ENCODE measurements at regions not wholly inside any gene's neighbourhood (a gene's known extent, or its start where the extent isn't known, plus 50 kb on each side); places are given as distances from the start of the nearest gene placed in this dataset.

GRCh38 chr3:13173186-13173585 lies 100.0 kb upstream of the IQSEC1 start:
- no peak for DNase-seq (ENCODE audit: low spot score)

DNA sequence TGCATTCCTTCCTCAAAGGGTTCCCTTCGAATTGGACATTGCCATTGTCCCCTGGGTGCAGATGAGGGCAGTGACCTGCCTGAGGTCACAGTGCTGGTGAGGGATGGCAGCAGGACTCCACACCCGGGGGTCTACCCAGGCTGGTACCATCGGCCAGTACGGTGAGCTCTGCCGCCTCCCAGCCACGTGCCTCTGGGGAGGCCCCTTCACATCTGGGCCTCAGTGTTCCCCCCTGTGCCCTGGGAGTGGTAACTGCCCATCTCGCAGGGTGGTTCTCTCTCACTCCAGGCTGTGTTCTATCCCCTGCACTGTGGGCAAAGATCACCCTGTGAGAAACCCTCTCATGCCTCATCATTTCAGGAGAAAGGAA lies 99.4 kb upstream of the IQSEC1 start:
- DNase-seq (ENCODE audit: low spot score): no peak

DNA sequence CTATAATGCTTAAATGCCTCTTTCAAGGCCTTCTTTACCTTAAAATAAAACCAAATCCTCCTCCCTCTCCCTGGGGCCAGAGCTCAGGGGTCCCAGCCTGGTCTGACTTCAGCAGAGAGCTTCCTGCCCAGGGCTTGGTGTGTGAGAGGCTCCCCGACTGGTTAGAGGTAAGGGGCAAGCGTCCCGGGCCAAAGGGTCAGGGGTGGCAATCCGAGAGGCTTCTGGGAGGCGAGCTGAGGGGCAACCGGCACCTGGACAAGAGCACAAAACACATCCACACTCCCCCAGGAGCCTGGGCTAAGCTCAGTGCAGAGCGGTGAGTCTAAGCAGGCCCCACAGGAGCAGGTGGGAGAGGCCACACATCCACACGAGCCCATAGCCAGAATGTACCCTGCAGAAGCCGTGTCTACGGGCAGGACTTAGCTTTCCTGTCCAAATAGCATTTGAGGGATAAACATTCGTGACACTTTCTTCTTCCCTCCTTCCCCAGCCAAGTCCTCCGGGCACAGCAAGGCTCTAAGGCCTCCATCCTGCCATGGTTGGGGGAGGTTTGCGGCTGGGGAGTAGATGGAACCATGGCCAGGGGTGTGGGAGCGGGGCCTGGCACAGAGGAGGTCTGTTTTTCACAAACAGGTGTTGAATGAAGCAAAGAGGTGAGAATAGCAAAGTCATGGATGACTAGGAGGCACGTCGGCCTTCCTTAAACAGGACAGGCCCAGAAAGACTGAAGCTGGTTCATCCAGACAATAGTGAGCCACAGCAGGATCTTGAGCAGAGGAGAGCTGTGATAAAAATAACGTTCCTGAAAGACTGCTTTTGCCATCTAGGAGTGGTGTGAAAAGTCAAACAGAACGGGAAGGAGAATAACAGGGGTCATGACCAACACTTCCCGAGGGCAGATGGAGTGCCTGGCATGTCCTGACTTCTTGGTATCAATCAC lies 98.7 kb upstream of the IQSEC1 start:
- DNase-seq (ENCODE audit: low spot score): no peak

GRCh38 chr3:13170317-13170716 lies 97.1 kb upstream of the IQSEC1 start:
- DNase-seq (ENCODE audit: low spot score): no peak

- no peak for DNase-seq (ENCODE audit: low spot score)
Observed at GRCh38 chr3:13168391-13168790, 95.2 kb upstream of the IQSEC1 start.

GRCh38 chr3:13167829-13168228 lies 94.6 kb upstream of the IQSEC1 start:
- DNase-seq (ENCODE audit: low spot score): no peak

DNA sequence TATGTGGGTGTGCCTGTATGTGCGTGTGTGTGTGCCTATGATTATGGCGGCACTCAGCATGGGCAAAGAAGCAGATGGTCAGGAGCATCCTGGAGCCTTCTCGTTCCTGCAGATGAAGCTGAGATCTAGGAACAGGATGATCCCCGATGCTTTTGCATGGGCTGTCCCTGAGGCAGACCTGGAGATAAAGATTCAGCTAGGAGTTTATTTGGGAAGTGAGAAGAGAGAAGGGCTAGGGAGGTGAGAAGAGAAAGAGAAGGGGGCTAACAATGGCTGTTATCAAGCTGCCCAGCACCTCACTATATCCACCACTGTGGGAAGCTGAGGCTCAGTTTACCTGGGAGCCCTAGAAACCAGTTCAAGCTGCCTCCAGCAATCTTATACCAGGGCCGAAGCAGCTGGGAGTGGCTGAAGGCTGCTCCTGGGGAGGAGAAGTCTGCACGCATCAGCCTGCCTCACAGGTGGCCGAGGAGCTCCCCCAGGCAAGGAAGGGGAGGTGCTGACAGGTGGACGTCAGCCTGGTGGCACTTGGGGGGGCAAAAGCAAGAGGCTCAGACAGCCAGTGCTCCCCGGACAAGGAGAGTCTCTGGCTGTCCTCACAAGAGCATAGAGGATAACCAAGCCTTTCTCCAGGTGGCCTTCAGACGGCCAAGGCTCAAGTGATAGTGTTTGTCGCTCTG lies 94.0 kb upstream of the IQSEC1 start:
- no peak for DNase-seq (ENCODE audit: low spot score)

GRCh38 chr3:13166243-13167063 lies 93.2 kb upstream of the IQSEC1 start:
- no peak for DNase-seq (ENCODE audit: low spot score)

DNA sequence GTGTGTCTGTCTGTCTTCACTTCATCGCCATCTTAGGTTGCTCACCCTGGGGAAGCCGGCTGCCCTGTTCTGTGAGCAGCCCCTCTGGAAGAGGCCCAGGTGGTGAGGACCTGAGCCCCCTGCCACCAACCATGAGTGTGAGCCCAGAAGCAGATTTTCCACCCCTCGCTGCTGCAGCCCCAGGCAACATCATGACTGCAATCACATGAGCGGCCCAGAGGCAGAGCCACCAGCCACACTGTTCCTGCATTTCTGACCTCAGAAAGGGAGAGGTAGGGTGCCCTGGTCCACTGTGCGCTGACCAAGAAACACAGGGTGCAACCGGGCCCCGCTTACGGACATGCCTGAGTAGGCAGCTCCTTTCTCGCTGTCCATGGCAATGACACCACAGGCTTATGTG lies 92.3 kb upstream of the IQSEC1 start:
- no peak for DNase-seq (ENCODE audit: low spot score)

GRCh38 chr3:13164893-13165492 lies 91.8 kb upstream of the IQSEC1 start:
- no peak for DNase-seq (ENCODE audit: low spot score)

GRCh38 chr3:13163848-13164382 lies 90.7 kb upstream of the IQSEC1 start:
- DNase-seq (ENCODE audit: low spot score): no peak

GRCh38 chr3:13162549-13163320 lies 89.5 kb upstream of the IQSEC1 start:
- no peak for DNase-seq (ENCODE audit: low spot score)

DNA sequence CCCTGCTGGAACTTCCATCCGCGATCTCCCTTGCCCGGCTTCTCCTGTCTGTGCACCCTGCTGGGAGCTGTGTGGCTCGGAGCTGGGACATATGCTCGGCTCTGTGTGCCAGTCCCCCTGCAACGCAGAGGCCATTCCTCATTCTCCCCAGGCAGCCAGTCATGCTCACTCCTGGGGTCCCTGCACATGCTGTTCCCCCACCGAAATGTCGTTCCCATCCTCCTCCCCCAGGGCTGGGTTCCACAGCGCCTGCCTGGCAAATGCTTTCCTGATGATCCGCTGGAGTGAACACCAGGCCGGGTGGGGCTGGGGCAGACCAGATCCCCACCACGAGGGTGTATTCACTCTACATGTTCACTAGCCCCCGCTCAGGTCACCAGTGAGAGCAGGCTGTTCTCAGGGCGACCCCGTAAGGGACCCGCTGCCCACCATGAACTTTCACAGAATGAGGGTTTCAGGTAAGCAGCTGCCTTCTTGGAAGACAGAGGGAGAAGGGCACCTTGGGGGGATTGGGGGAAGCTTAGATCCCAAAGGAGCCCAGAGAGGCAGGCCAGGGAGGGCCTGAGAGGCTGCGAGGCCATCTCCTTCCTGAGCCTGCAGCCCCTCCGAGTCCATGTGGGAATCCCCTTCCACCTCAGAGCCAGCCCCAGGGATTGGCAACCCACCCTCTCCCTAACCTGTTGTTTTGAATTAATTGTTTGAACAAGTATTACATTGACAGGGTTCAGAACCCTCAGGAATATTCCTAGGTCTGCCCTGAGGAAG lies 88.7 kb upstream of the IQSEC1 start:
- no peak for DNase-seq (ENCODE audit: low spot score)

- no peak for DNase-seq (ENCODE audit: low spot score)
Observed at GRCh38 chr3:13161021-13161759, 88.0 kb upstream of the IQSEC1 start.

- DNase-seq (ENCODE audit: low spot score): no peak
Observed at GRCh38 chr3:13160619-13161018, 87.4 kb upstream of the IQSEC1 start.

GRCh38 chr3:13159890-13160289 lies 86.7 kb upstream of the IQSEC1 start:
- DNase-seq (ENCODE audit: low spot score): no peak

DNA sequence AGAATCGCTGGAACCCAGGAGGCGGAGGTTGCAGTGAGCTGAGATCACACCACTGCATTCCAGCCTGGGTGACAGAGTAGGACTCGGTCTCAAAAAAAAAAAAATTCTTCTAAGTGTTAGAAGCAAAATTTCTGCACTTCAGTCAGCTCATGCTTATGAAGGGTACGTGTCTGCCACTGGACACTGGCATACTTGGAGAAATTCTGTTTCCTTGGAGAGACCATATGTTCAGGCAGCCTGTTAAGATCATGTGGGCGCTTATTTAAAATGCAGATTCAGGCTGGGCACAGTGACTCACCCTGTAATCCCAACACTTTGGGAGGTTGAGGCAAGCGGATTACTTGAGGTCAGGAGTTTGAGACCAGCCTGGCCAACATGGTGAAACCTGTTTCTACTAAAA lies 85.6 kb upstream of the IQSEC1 start:
- DNase-seq (ENCODE audit: low spot score): no peak

DNA sequence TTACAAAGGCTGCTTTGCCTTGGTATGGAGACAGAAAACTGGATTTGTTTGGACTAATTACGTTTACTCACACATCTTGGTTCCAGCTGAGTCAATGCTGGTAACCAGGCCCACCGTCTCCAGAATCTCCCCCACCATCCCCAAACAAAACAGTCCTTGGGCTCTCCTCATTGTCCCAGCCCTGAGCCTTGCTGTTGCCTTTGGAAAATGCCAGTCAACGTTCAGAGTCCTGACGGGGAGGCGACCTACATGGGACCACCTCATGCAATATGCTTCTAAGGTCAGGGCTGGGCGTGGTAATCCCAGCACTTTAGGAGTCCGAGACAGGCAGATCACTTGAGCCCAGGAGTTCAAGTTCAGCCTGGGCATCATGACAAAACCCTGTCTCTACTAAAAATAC lies 85.2 kb upstream of the IQSEC1 start:
- no peak for DNase-seq (ENCODE audit: low spot score)

DNA sequence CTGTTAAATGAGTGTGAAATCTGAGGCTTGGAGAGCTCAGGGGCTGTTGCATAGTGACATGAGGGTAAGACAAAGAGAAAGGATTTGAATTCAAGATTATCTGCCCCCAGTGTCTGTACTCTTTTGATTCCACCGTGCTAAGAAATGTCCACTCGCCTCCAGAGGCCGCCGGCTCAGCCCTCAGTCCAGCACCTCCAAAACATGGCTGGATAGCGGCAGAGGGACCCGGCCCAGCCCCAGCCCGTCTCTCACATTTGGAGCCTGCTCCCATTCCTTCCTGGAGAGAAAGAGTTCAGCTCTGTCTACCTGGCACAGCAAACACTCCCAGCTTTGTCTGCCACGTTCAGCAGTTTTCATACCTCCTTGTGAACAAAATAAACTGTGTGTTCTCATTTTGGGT lies 84.8 kb upstream of the IQSEC1 start:
- DNase-seq (ENCODE audit: low spot score): no peak
